ENCODE measurements at regions not wholly inside any gene's neighbourhood (a gene's known extent, or its start where the extent isn't known, plus 50 kb on each side); places are given as distances from the start of the nearest gene placed in this dataset.

GRCh38 chr7:10571759-10572158, 401.9 kb upstream of the PHF14 start:
- TF ChIP-seq EGR1 (IDR thresholded peaks at IDR 0.05) (no peak), FOXM1 (IDR thresholded peaks at IDR 0.05; ENCODE audit: borderline replicate concordance, low read depth) (no peak), RAD21 (IDR thresholded peaks at IDR 0.05; ENCODE audit: low read depth) (no peak), YY1 (IDR thresholded peaks at IDR 0.05; ENCODE audit: low read depth) (no peak), CREB1 (IDR thresholded peaks at IDR 0.05; ENCODE audit: low read depth) (no peak), EP300 (IDR thresholded peaks at IDR 0.05; ENCODE audit: borderline replicate concordance) (no peak), TCF12 (IDR thresholded peaks at IDR 0.05; ENCODE audit: low read depth) (no peak), MAX (IDR thresholded peaks at IDR 0.05) (no peak), TEAD4 (IDR thresholded peaks at IDR 0.05) (no peak), CEBPB (IDR thresholded peaks at IDR 0.05) (no peak), TAF1 (IDR thresholded peaks at IDR 0.05; ENCODE audit: low read depth) (no peak), ZBTB7A (IDR thresholded peaks at IDR 0.05; ENCODE audit: low read depth) (no peak), USF1 (IDR thresholded peaks at IDR 0.05) (no peak), REST (IDR thresholded peaks at IDR 0.05; ENCODE audit: low read depth) (no peak), NFIC (IDR thresholded peaks at IDR 0.05) (no peak)

- no peak for TF ChIP-seq REST (IDR thresholded peaks at IDR 0.05; ENCODE audit: low read depth)
- TF ChIP-seq CEBPB (IDR thresholded peaks at IDR 0.05) = no peak
- TF ChIP-seq ZBTB7A (IDR thresholded peaks at IDR 0.05; ENCODE audit: low read depth) = no peak
- no peak for TF ChIP-seq YY1 (IDR thresholded peaks at IDR 0.05; ENCODE audit: low read depth)
- no peak for TF ChIP-seq FOXM1 (IDR thresholded peaks at IDR 0.05; ENCODE audit: borderline replicate concordance, low read depth)
- TF ChIP-seq RAD21 (IDR thresholded peaks at IDR 0.05; ENCODE audit: low read depth) = no peak
Observed at GRCh38 chr7:10577866-10578374, 395.8 kb upstream of the PHF14 start.

- TF ChIP-seq MAX (IDR thresholded peaks at IDR 0.05) = no peak
- TF ChIP-seq EP300 (IDR thresholded peaks at IDR 0.05; ENCODE audit: borderline replicate concordance) = no peak
- no peak for TF ChIP-seq NFIC (IDR thresholded peaks at IDR 0.05)
- no peak for TF ChIP-seq YY1 (IDR thresholded peaks at IDR 0.05; ENCODE audit: low read depth)
- no peak for TF ChIP-seq TEAD4 (IDR thresholded peaks at IDR 0.05)
- TF ChIP-seq REST (IDR thresholded peaks at IDR 0.05; ENCODE audit: low read depth) = no peak
- TF ChIP-seq USF1 (IDR thresholded peaks at IDR 0.05) = no peak
- no peak for TF ChIP-seq RAD21 (IDR thresholded peaks at IDR 0.05; ENCODE audit: low read depth)
- TF ChIP-seq TAF1 (IDR thresholded peaks at IDR 0.05; ENCODE audit: low read depth) = no peak
- TF ChIP-seq EGR1 (IDR thresholded peaks at IDR 0.05) = no peak
- no peak for TF ChIP-seq CEBPB (IDR thresholded peaks at IDR 0.05)
- no peak for TF ChIP-seq TCF12 (IDR thresholded peaks at IDR 0.05; ENCODE audit: low read depth)
Observed at GRCh38 chr7:10579561-10579960, 394.1 kb upstream of the PHF14 start.

GRCh38 chr7:10584886-10585285, 388.8 kb upstream of the PHF14 start:
- TF ChIP-seq TEAD4 (IDR thresholded peaks at IDR 0.05) = no peak
- TF ChIP-seq FOXM1 (IDR thresholded peaks at IDR 0.05; ENCODE audit: borderline replicate concordance, low read depth) = no peak
- no peak for TF ChIP-seq ZBTB7A (IDR thresholded peaks at IDR 0.05; ENCODE audit: low read depth)
- no peak for TF ChIP-seq MAX (IDR thresholded peaks at IDR 0.05)
- no peak for TF ChIP-seq NFIC (IDR thresholded peaks at IDR 0.05)
- TF ChIP-seq USF1 (IDR thresholded peaks at IDR 0.05) = no peak
- no peak for TF ChIP-seq EGR1 (IDR thresholded peaks at IDR 0.05)
- no peak for TF ChIP-seq RAD21 (IDR thresholded peaks at IDR 0.05; ENCODE audit: low read depth)
- no peak for TF ChIP-seq REST (IDR thresholded peaks at IDR 0.05; ENCODE audit: low read depth)
- TF ChIP-seq TAF1 (IDR thresholded peaks at IDR 0.05; ENCODE audit: low read depth) = no peak
- no peak for TF ChIP-seq CREB1 (IDR thresholded peaks at IDR 0.05; ENCODE audit: low read depth)
- no peak for TF ChIP-seq YY1 (IDR thresholded peaks at IDR 0.05; ENCODE audit: low read depth)
- no peak for TF ChIP-seq CEBPB (IDR thresholded peaks at IDR 0.05)
- TF ChIP-seq EP300 (IDR thresholded peaks at IDR 0.05; ENCODE audit: borderline replicate concordance) = no peak
- no peak for TF ChIP-seq TCF12 (IDR thresholded peaks at IDR 0.05; ENCODE audit: low read depth)

All from Ishikawa (cell line).